Stimulated activated naive CD8-positive, alpha-beta T cell treated with anti-CD3 and anti-CD28 coated beads, Interleukin-15, amount 100 ng/mL, for 72 hours (primary cell): ENCODE measurements at regions not wholly inside any gene's neighbourhood (a gene's known extent, or its start where the extent isn't known, plus 50 kb on each side); places are given as distances from the start of the nearest gene placed in this dataset.
"Not testable (repeated sequence)": the region's sequence is repeated elsewhere in the genome, so short reads cannot be mapped to it uniquely, and the experiment has no call there.

Source experiments
- ATAC-seq: fragments of 150-1000 bp; cut with Tn5 transposase; 2 replicates; pipeline ENCODE4 v1.10.0; 2021; ENCODE audit warnings: mild to moderate bottlenecking, moderate library complexity
- DNase-seq, 2 donors: peaks; one replicate each; pipeline ENCODE4 v3.0.0; 2021 to 2022
- H3K27ac Mint-ChIP-seq, 2 donors: one replicate each; pipeline ENCODE4 v1.8.0; 2022; ENCODE audit warnings: mild to moderate bottlenecking in 2 of 2, mixed read lengths in 2 of 2, moderate library complexity in 2 of 2
- H3K27me3 Mint-ChIP-seq: one replicate; pipeline ENCODE4 v1.8.0; 2022; ENCODE audit warnings: mixed read lengths
- H3K4me1 Mint-ChIP-seq: one replicate; pipeline ENCODE4 v1.8.0; 2022; ENCODE audit warnings: mild to moderate bottlenecking, mixed read lengths
- H3K4me3 Mint-ChIP-seq, 2 donors: one replicate each; pipeline ENCODE4 v1.8.0; 2022; ENCODE audit warnings: mild to moderate bottlenecking in 2 of 2, mixed read lengths in 2 of 2, moderate library complexity in 1 of 2
- H3K9me3 Mint-ChIP-seq, 2 donors: one replicate each; pipeline ENCODE4 v1.8.0; 2022; ENCODE audit warnings: mixed read lengths in 2 of 2

GRCh38 chr9:81035171-81035570, 654.2 kb downstream of the TLE1 start:
- Mint-ChIP-seq H3K4me3 (no peak overlapping the region), H3K9me3 (peaks cover 0 to 11% of the 10 kb centered on the region in 2 donors), H3K27ac (no peak overlapping the region), H3K4me1 (no peaks in the 10 kb centered on the region), H3K27me3 (peaks cover 14% of the 10 kb centered on the region)
- no peak for DNase-seq
- ATAC-seq: no peak

DNA sequence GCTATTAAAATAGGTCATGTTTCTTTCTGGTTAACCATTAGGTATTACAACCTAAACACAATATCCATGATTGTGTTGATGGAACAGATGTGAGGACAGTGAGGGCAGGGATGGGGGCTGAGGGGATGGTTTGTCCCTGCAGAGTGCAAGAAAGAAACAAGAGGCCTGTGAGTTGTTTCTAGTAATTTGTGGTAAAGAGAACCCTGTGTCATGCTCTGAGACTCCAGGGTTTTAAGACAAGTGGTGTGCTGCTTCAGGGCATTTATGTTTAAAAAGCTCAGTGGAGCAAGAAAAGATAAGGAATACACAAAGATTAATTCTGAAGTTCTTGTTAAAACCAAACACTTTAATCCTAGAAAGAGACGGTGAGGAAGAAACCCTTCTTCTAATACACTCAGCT, 656.5 kb downstream of the TLE1 start:
- ATAC-seq: no peak
- H3K4me3 Mint-ChIP-seq: no peak overlapping the region
- H3K27ac Mint-ChIP-seq: no peak overlapping the region
- peaks cover 14% of the 10 kb centered on the region for H3K27me3 Mint-ChIP-seq
- no peak for DNase-seq
- H3K4me1 Mint-ChIP-seq: no peaks in the 10 kb centered on the region
- H3K9me3 Mint-ChIP-seq: peaks cover 0 to 7% of the 10 kb centered on the region in 2 donors

DNA sequence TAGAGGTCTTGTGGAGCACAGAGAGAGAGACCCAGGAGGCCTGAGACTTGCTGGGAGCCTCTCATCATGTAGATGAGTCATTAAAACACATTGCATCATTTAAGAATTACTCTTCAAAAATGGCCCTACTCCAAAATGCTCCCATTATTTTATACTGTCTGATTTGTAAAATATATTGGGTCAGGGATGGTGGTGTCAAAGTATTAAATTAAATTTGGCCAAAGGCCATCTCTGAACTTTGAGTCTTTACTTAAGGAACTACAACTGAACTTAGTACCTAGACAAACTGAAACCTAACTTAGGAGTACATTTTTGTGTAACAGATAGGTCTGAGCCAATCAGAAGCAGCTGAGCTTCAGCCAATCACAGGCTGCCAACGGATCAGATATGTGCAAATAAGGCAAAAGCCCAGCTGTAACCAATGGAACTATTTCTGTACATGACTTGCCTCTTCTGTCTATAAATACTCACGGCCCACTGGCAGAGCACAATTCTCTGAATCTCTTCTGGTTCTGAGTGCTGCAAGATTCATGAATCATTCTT, 657.2 kb downstream of the TLE1 start:
- DNase-seq (no peak), ATAC-seq (no peak)
- H3K27me3 Mint-ChIP-seq: peaks cover 14% of the 10 kb centered on the region
- no peak overlapping the region for H3K27ac Mint-ChIP-seq
- H3K9me3 Mint-ChIP-seq: peaks cover 0 to 5% of the 10 kb centered on the region in 2 donors
- H3K4me1 Mint-ChIP-seq: no peaks in the 10 kb centered on the region
- no peak overlapping the region for H3K4me3 Mint-ChIP-seq

DNA sequence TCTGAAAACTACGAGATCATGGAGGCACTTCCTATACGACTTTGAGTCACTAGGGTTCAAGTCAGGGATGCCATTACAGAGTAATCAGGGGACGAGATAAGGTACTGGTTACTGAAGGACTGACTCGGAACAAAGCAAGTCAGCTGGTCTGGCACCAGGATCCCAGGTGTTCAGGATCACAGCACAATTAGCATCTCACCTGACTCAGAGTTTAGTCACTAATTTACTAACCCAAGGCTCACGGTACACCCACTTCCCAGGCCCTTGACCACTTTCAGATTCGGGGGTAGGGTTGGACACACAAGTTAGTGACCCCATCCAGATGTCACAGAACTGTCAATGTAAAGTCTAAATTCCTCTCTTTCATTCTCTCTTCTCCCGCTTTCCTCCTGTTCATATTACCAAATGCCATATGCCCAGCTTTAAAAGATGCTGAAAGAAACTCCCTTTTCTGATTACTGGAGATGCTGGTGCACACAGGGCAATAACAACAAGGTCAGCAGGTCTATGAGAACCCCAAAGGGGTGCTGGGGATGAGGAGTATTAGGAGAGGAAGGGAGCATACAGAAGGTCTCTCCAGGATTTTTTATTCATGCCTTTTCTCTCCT, 657.8 kb downstream of the TLE1 start:
- Mint-ChIP-seq H3K4me1 (no peaks in the 10 kb centered on the region), H3K27me3 (peaks cover 12% of the 10 kb centered on the region), H3K27ac (no peak overlapping the region), H3K4me3 (no peak overlapping the region), H3K9me3 (peaks cover 0 to 4% of the 10 kb centered on the region in 2 donors)
- no peak for DNase-seq
- no peak for ATAC-seq

GRCh38 chr9:81030027-81030426, 659.3 kb downstream of the TLE1 start:
- ATAC-seq: no peak
- peaks cover 7% of the 10 kb centered on the region for H3K27me3 Mint-ChIP-seq
- H3K4me1 Mint-ChIP-seq: no peaks in the 10 kb centered on the region
- H3K27ac Mint-ChIP-seq: no peak overlapping the region
- DNase-seq: no peak
- no peaks in the 10 kb centered on the region for H3K9me3 Mint-ChIP-seq
- H3K4me3 Mint-ChIP-seq: no peak overlapping the region

GRCh38 chr9:81028504-81028903, 660.8 kb downstream of the TLE1 start:
- Mint-ChIP-seq H3K9me3 (no peaks in the 10 kb centered on the region), H3K27me3 (peaks cover 7% of the 10 kb centered on the region), H3K27ac (no peak overlapping the region), H3K4me3 (no peak overlapping the region), H3K4me1 (no peaks in the 10 kb centered on the region)
- no peak for DNase-seq
- ATAC-seq: no peak

- H3K4me1 Mint-ChIP-seq: no peaks in the 10 kb centered on the region
- no peak overlapping the region for H3K4me3 Mint-ChIP-seq
- H3K9me3 Mint-ChIP-seq: no peaks in the 10 kb centered on the region
- no peak for ATAC-seq
- no peaks in the 10 kb centered on the region for H3K27me3 Mint-ChIP-seq
- H3K27ac Mint-ChIP-seq: no peak overlapping the region
- no peak for DNase-seq
Measured at GRCh38 chr9:81022177-81022576, 667.2 kb downstream of the TLE1 start.

GRCh38 chr9:81014945-81015344, 674.4 kb downstream of the TLE1 start:
- H3K27ac Mint-ChIP-seq, H3K4me1 Mint-ChIP-seq, ATAC-seq, H3K4me3 Mint-ChIP-seq, H3K9me3 Mint-ChIP-seq, DNase-seq: not testable (repeated sequence)
- peaks cover 14% of the 10 kb centered on the region for H3K27me3 Mint-ChIP-seq

DNA sequence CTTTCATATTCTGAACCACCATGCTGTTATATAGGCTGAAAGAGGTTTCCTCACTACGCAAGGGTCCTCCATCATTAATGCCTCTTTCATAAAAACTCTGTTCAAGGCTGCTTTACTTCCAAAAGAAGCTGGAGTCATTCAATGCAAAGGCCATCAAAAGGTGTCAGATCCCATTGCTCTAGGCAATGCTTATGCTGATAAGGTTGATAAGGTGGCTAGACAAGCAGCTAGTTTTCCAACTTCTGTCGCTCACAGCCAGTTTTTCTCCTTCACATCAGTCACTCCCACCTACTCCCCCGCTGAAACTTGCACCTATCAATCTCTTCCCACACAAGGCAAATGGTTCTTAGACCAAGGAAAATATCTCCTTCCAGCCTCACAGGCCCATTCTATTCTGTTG, 676.2 kb downstream of the TLE1 start:
- ATAC-seq, H3K27ac Mint-ChIP-seq, H3K4me1 Mint-ChIP-seq, H3K4me3 Mint-ChIP-seq, DNase-seq, H3K9me3 Mint-ChIP-seq: not testable (repeated sequence)
- H3K27me3 Mint-ChIP-seq: peaks cover 14% of the 10 kb centered on the region

DNA sequence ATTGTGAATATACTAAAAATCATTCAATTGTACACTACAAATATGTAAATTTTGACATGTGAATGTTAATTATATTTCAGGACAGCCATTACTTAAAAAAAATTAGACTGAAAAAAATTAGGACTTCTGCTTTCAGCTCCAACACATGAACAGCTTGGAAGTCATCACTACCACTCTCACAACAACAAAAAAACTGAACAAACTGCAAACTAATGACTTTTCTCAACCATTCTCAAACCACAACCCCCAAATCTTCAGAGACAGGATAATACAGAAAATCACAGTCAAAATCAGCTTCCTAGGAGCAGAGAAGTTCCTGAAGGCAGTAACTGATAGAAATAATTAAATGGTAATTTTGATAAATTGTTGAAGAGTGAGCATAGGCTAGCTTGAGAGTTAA, 686.4 kb downstream of the TLE1 start:
- DNase-seq (no peak), ATAC-seq (no peak)
- Mint-ChIP-seq H3K27me3 (peaks cover 18% of the 10 kb centered on the region), H3K9me3 (peaks cover 5 to 8% of the 10 kb centered on the region in 2 donors), H3K4me1 (peaks cover 7% of the 10 kb centered on the region), H3K27ac (no peak overlapping the region), H3K4me3 (no peak overlapping the region)

DNA sequence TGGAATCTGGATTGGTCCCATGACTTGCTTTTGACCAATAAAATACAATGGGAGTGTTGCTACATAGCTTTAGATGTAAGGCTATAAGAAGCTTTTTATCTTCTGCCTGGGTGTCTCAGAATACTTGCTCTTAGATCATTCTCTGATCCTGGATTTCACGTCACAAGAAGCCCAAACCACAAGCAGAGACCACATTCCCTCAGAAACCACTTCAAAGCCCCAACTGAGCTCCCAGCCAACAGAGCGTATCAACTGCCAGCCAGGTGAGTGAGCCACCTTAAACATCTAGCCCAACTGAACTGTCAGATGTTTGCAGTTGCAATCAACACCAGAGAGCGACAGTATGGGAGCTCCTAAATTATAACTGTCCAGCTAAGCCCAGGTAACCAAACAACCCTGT, 687.1 kb downstream of the TLE1 start:
- Mint-ChIP-seq H3K9me3 (peaks cover 5 to 8% of the 10 kb centered on the region in 2 donors), H3K27ac (no peak overlapping the region), H3K4me1 (peaks cover 7% of the 10 kb centered on the region), H3K4me3 (no peak overlapping the region), H3K27me3 (peaks cover 18% of the 10 kb centered on the region)
- ATAC-seq: peak; percentile 48
- peak; percentile 17 to 22 for DNase-seq

DNA sequence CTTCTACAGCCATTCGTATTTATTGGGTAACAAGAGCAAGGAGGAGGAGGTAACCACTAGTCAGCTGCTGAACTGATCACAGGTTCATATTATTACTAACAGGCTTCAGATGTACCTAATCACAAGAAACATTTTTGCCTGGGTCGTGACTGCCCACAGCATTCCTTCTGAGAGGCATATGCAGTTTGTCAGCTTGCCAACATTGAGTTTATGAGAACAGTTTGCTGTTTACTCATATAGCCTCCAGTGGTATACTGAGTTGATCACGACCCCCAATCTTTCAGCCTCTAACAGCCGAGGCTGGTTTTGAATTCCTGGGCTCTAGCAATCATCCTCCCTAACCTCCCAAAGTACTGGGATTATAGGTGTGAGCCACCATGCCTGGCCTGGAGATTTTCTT, 693.6 kb downstream of the TLE1 start:
- ATAC-seq: no peak

GRCh38 chr9:80994892-80995291, 694.5 kb downstream of the TLE1 start:
- H3K4me1 Mint-ChIP-seq: no peaks in the 10 kb centered on the region
- no peaks in the 10 kb centered on the region for H3K27me3 Mint-ChIP-seq
- no peak overlapping the region for H3K27ac Mint-ChIP-seq
- peaks cover 0 to 8% of the 10 kb centered on the region in 2 donors for H3K9me3 Mint-ChIP-seq
- H3K4me3 Mint-ChIP-seq: no peak overlapping the region
- DNase-seq (no peak), ATAC-seq (no peak)

More for the DNA sequence above, 693.6 kb downstream of the TLE1 start:
- Mint-ChIP-seq H3K4me3 (no peak overlapping the region), H3K9me3 (peaks cover 0 to 13% of the 10 kb centered on the region in 2 donors), H3K27me3 (no peaks in the 10 kb centered on the region), H3K4me1 (no peaks in the 10 kb centered on the region), H3K27ac (no peak overlapping the region)
- DNase-seq: no peak

DNA sequence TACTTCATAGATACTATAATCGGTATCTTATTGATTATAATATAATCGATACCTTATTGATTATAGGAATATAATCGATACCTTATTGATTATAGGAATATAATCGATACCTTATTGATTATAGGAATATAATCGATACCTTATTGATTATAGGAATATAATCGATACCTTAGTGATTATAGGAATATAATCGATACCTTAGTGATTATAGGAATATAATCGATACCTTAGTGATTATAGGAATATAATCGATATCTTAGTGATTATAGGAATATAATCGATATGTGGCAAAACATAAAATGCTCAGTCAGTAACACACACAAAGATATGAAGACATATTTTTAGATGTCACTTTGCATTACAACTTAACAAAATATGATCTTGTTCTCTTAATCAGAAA, 703.8 kb downstream of the TLE1 start:
- not testable (repeated sequence) for ATAC-seq, H3K9me3 Mint-ChIP-seq, H3K4me3 Mint-ChIP-seq, H3K27ac Mint-ChIP-seq, H3K4me1 Mint-ChIP-seq, H3K27me3 Mint-ChIP-seq, DNase-seq

GRCh38 chr9:80976403-80976802, 712.9 kb downstream of the TLE1 start:
- no peak overlapping the region for H3K4me3 Mint-ChIP-seq
- H3K4me1 Mint-ChIP-seq: no peaks in the 10 kb centered on the region
- no peak for ATAC-seq
- no peak overlapping the region for H3K27ac Mint-ChIP-seq
- H3K27me3 Mint-ChIP-seq: no peaks in the 10 kb centered on the region
- H3K9me3 Mint-ChIP-seq: peaks cover 9 to 21% of the 10 kb centered on the region in 2 donors
- DNase-seq: no peak

DNA sequence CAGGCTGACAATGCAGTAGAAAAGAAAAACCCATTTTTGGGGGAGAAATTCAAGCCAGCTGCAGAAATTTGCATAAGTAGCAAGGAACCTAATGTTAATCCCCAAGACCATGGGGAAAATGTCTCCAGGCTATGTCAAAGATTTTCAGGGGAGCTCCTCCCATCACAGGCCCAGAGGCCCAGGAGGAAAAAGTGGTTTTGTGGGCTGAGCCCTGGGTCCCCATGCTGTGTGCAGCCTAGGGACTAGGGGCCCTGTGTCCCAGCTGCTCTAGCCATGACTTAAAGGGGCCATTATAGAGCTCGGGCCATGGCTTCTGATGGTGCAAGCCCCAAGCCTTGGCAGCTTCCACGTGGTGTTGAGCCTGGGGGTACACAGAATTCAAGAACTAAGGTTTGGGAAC, 719.0 kb downstream of the TLE1 start:
- H3K9me3 Mint-ChIP-seq: peaks cover 9 to 26% of the 10 kb centered on the region in 2 donors
- not testable (repeated sequence) for H3K27me3 Mint-ChIP-seq, DNase-seq

DNA sequence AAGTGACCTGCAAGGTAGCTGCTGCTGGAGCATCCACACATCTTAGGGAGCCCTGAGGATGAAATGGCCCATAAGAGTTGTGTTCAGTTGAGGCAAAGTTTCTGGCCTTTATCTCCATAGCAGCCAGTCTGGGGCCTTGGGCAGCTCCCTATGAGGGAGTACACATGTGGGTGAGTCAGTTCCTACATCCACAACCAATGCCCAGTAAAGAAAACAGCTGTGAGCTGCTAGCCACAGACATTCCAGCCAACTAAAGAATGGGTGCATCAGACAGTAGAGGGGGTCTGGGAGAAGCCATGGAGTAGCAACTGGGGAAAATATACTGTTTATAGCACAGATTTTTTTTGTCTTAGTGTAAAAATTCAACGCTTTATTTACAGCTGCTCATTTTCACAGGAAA, 720.7 kb downstream of the TLE1 start:
- DNase-seq (no peak), ATAC-seq (no peak)
- Mint-ChIP-seq H3K27me3 (no peaks in the 10 kb centered on the region), H3K4me3 (no peak overlapping the region), H3K27ac (no peak overlapping the region), H3K4me1 (no peaks in the 10 kb centered on the region), H3K9me3 (peaks cover 0 to 14% of the 10 kb centered on the region in 2 donors)

More for the DNA sequence above, 719.0 kb downstream of the TLE1 start:
- H3K4me3 Mint-ChIP-seq, H3K27ac Mint-ChIP-seq, ATAC-seq, H3K4me1 Mint-ChIP-seq: not testable (repeated sequence)
